GM12874 (cell line): ENCODE measurements at regions not wholly inside any gene's neighbourhood (a gene's known extent, or its start where the extent isn't known, plus 50 kb on each side); places are given as distances from the start of the nearest gene placed in this dataset.

Experiments used
- TF ChIP-seq, protein P1 (sequence below): IDR thresholded peaks from 2 replicates; pipeline ENCODE4 v1.5.1; 2011; ENCODE audit warnings: low read depth, mild to moderate bottlenecking, control low read depth, low read length, moderate library complexity; ENCODE audit not compliant: insufficient read depth

DNA sequence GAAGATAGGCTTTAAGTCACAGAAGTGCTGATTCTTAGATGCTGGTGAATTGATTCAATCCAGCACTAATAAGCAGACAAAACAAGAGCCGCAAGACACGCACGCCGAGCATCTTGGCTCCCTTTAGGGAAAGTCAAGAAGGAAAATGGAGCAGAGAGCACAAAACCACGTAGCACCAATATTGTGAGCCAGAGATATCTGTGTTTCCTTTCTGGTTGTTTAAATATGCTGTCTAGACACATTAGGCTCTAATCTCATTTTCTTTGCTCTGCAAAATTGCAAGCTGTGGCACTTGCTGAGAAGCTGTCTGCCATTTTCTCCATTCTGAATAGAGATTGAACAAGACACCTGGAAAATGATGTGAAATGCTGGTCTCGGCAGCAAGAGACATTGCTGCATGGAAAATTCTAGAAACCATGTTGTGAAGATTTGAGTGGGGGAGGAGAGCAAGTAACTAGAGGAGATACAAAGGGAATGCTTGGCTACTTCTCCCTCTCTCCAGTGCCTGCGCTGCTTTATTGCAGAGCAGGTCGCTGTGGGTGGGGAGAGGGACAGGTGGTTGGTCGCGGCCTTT, 336.3 kb downstream of the MED10 start:
- TF ChIP-seq, protein P1, sequence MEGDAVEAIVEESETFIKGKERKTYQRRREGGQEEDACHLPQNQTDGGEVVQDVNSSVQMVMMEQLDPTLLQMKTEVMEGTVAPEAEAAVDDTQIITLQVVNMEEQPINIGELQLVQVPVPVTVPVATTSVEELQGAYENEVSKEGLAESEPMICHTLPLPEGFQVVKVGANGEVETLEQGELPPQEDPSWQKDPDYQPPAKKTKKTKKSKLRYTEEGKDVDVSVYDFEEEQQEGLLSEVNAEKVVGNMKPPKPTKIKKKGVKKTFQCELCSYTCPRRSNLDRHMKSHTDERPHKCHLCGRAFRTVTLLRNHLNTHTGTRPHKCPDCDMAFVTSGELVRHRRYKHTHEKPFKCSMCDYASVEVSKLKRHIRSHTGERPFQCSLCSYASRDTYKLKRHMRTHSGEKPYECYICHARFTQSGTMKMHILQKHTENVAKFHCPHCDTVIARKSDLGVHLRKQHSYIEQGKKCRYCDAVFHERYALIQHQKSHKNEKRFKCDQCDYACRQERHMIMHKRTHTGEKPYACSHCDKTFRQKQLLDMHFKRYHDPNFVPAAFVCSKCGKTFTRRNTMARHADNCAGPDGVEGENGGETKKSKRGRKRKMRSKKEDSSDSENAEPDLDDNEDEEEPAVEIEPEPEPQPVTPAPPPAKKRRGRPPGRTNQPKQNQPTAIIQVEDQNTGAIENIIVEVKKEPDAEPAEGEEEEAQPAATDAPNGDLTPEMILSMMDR, result no peak

DNA sequence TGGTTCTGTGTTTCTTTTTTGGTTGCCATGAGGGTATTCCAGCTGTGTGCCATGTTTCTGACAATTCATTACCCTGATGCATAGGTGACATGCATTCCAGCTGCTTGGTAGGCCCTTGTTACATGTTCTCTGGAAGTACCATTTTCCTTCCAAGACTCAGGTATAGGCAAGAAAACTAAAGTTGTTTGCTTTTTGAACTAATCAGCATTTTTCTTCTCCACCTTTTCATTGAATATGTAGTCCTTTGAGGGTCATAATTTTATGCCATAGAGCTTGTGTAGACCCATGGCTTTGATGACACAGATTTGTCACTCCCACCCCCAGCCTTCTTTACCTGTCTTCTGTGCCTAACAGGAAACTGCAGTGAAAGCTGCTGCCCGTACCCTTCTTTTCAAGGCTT, 339.2 kb downstream of the MED10 start:
- TF ChIP-seq, protein P1, result no peak

DNA sequence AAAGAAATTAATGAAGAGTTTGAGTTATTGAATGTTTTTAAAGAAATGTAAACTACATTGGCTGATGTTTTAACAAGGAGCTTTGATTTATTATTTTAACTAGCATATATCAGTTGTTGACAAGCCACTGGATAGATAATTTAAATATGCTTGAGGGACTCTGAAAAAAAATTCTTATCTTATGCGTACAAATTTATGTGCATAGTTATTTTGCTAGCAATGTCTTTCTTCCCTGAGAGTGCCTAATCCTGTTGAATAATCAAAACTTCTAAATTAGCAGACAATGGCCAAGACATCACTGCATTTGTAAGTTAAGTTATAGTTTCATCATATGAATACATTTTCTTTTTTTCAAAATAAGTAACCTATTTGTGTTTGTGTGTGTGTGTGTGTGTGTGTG, 342.3 kb downstream of the MED10 start:
- TF ChIP-seq, protein P1, result no peak

DNA sequence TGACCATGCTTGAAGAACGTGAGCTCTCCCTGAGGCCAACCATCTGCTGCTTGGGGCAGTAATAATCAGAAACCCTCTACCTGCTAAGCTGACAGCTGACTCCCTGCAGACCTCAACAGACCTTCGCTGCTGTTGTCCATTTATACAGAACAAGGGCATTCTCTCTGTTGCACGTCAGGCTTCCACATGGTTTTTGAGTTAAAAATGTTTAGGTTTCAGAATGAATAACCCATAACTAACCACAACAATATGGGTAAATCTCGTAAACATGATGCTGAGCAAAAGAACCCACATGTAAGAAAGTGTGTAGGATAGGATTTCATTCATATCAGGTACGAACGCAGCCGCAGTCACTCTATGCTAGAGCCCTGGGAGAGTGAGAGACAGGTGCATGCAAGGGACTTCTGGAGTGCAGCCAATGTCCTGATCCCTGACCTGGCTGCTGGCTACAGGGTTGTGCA, 348.5 kb downstream of the MED10 start:
- TF ChIP-seq, protein P1, result no peak

DNA sequence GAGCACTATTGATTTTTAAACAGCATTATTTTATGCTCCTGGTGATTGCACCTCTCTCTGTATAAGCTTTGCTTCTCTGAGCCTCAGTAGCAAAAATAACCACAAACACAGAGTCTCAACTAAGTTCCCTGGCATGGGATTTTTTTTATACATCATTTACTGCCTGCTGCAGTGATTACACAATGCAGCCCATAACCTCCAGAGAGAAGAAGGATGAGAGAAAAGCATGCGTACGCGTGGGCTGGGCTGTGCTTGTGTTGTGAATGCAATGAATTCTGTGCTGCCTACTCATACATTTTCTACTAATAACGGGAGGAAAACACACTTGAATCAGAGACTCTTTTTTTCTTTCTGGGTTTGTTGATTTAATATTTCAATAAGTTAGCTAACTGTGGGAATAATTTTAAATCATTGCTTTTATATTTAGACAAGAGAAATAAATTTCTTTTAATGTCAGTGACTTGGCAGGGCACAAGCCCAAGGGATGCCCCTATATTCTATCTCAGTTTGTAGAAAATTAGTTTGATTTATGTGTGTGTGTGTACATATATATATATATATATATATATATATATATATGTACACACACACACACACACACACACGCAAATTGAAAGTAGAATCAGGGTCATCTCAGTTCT, 351.5 kb downstream of the MED10 start:
- TF ChIP-seq, protein P1, result no peak

DNA sequence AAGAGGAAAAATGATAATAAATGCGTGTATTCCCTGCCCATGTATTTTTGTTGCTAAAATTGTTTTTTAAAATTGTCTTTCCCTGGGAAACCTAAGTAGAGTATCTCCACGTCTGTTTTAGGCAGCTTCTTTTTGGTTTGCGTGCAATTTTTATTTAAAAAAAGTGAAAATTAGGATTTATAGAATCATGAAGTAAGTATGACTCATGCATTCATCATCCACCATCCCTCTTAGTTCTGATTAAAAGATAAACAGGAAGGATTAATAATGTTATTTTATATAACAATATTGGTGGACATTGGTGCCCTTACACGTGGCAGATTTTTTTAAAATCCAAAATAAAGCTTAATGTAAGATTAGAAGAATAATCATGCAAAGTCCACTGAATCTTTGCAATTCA, 358.7 kb downstream of the MED10 start:
- TF ChIP-seq, protein P1, result no peak

DNA sequence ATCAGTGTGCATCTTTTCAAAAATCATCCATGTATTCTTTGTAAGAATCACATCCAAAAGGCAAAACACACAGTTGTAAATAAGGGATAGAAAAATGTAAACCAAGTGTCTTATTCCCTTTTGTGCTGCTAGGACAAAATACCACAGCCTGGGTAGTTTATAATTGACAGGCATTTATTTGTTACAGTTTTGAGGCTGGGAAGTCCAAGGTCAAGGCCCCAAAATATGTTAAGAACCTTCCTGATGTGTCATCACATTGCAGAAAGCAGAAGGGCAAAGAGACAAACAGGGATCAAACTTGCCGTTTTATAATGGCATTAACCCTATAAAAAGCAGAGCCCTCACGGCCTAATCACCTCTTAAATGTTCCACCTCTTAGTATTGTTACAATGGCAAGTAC, 364.8 kb downstream of the MED10 start:
- TF ChIP-seq, protein P1, result no peak

DNA sequence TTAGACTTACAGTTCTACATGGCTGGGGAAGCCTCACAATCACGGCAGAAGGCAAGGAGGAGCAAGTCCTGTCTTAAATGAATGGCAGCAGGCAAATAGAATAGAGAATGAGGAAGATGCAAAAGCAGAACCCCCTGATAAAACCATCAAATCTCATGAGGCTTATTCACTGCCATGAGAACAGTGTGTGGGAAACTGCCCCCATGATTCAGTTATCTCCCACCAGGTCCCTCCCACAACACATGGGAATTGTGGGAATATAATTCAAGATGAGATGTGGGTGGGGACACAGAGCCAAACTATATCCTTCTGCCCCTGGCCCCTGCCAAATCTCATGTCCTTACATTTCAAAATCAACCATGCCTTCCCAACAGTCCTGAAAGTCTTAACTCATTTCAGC, 367.1 kb downstream of the MED10 start:
- TF ChIP-seq, protein P1, result no peak
